ENCODE measurements at regions not wholly inside any gene's neighbourhood (a gene's known extent, or its start where the extent isn't known, plus 50 kb on each side); places are given as distances from the start of the nearest gene placed in this dataset.

- no peak overlapping the region for H3K4me3 ChIP-seq (ENCODE audit: low read length, poor library complexity, severe bottlenecking)
- H3F3A ChIP-seq (ENCODE audit: low read depth), result no peaks in the 10 kb centered on the region
- no peaks in the 10 kb centered on the region for H4K20me1 ChIP-seq (ENCODE audit: insufficient read depth, low read length, poor library complexity, severe bottlenecking)
- H2AFZ ChIP-seq (ENCODE audit: low read length), result no peak overlapping the region
- H3K9me3 ChIP-seq (ENCODE audit: insufficient read depth, low read depth, low read length), result no peaks in the 10 kb centered on the region
- no peak overlapping the region for H3K4me2 ChIP-seq (ENCODE audit: low read depth, low read length, poor library complexity, severe bottlenecking)
- H3K9ac ChIP-seq (ENCODE audit: low read depth, low read length, poor library complexity, severe bottlenecking), result no peak overlapping the region
- H3K79me2 ChIP-seq (ENCODE audit: insufficient read depth, low read length), result no peaks in the 10 kb centered on the region
- no peak for TF ChIP-seq CTCF (conservative IDR thresholded peaks at IDR 0.05; ENCODE audit: low read length)
- TF ChIP-seq EZH2phosphoT487 (IDR thresholded peaks at IDR 0.05; ENCODE audit: borderline replicate concordance), result no peak
- no peaks in the 10 kb centered on the region for H3K9me2 ChIP-seq (replicated peaks; ENCODE audit: low read depth, low read length)
- no peaks in the 10 kb centered on the region for H3K36me3 ChIP-seq (ENCODE audit: insufficient read depth, low read length)
- no peaks in the 10 kb centered on the region for H3K27me3 ChIP-seq (ENCODE audit: insufficient read depth, low read length, poor library complexity, severe bottlenecking)
- H3K4me1 ChIP-seq (ENCODE audit: insufficient read depth, low read length, poor library complexity, severe bottlenecking), result no peaks in the 10 kb centered on the region
Observed at GRCh38 chr12:85405262-85405661, 125.2 kb downstream of the ALX1 start.

GRCh38 chr12:85405781-85406522 is 125.9 kb downstream of the ALX1 start:
- TF ChIP-seq EZH2phosphoT487 (IDR thresholded peaks at IDR 0.05; ENCODE audit: borderline replicate concordance), result no peak
- TF ChIP-seq CTCF (conservative IDR thresholded peaks at IDR 0.05; ENCODE audit: low read length), result no peak
- Histone ChIP-seq H3K4me1 (ENCODE audit: insufficient read depth, low read length, poor library complexity, severe bottlenecking) (no peaks in the 10 kb centered on the region), H3K4me3 (ENCODE audit: low read length, poor library complexity, severe bottlenecking) (no peak overlapping the region), H4K20me1 (ENCODE audit: insufficient read depth, low read length, poor library complexity, severe bottlenecking) (no peaks in the 10 kb centered on the region), H3K27me3 (ENCODE audit: insufficient read depth, low read length, poor library complexity, severe bottlenecking) (no peaks in the 10 kb centered on the region), H3K79me2 (ENCODE audit: insufficient read depth, low read length) (no peaks in the 10 kb centered on the region), H3F3A (ENCODE audit: low read depth) (no peaks in the 10 kb centered on the region), H2AFZ (ENCODE audit: low read length) (no peak overlapping the region), H3K9me2 (replicated peaks; ENCODE audit: low read depth, low read length) (no peaks in the 10 kb centered on the region), H3K9me3 (ENCODE audit: insufficient read depth, low read depth, low read length) (no peaks in the 10 kb centered on the region), H3K4me2 (ENCODE audit: low read depth, low read length, poor library complexity, severe bottlenecking) (no peak overlapping the region), H3K9ac (ENCODE audit: low read depth, low read length, poor library complexity, severe bottlenecking) (no peak overlapping the region), H3K36me3 (ENCODE audit: insufficient read depth, low read length) (no peaks in the 10 kb centered on the region)

GRCh38 chr12:85413266-85413665 is 133.2 kb downstream of the ALX1 start:
- no peak overlapping the region for H3K4me3 ChIP-seq (ENCODE audit: low read length, poor library complexity, severe bottlenecking)
- no peaks in the 10 kb centered on the region for H3K79me2 ChIP-seq (ENCODE audit: insufficient read depth, low read length)
- no peak overlapping the region for H3K9ac ChIP-seq (ENCODE audit: low read depth, low read length, poor library complexity, severe bottlenecking)
- H3K9me3 ChIP-seq (ENCODE audit: insufficient read depth, low read depth, low read length), result no peaks in the 10 kb centered on the region
- TF ChIP-seq CTCF (conservative IDR thresholded peaks at IDR 0.05; ENCODE audit: low read length) (no peak), EZH2phosphoT487 (IDR thresholded peaks at IDR 0.05; ENCODE audit: borderline replicate concordance) (no peak)
- no peaks in the 10 kb centered on the region for H4K20me1 ChIP-seq (ENCODE audit: insufficient read depth, low read length, poor library complexity, severe bottlenecking)
- no peaks in the 10 kb centered on the region for H3K9me2 ChIP-seq (replicated peaks; ENCODE audit: low read depth, low read length)
- H3K4me2 ChIP-seq (ENCODE audit: low read depth, low read length, poor library complexity, severe bottlenecking), result no peak overlapping the region
- no peaks in the 10 kb centered on the region for H3K4me1 ChIP-seq (ENCODE audit: insufficient read depth, low read length, poor library complexity, severe bottlenecking)
- no peak overlapping the region for H2AFZ ChIP-seq (ENCODE audit: low read length)
- H3K36me3 ChIP-seq (ENCODE audit: insufficient read depth, low read length), result no peaks in the 10 kb centered on the region
- H3K27me3 ChIP-seq (ENCODE audit: insufficient read depth, low read length, poor library complexity, severe bottlenecking), result no peaks in the 10 kb centered on the region
- H3F3A ChIP-seq (ENCODE audit: low read depth), result no peaks in the 10 kb centered on the region

All from Loucy (cell line).